ENCODE measurements at regions not wholly inside any gene's neighbourhood (a gene's known extent, or its start where the extent isn't known, plus 50 kb on each side); places are given as distances from the start of the nearest gene placed in this dataset.

DNA sequence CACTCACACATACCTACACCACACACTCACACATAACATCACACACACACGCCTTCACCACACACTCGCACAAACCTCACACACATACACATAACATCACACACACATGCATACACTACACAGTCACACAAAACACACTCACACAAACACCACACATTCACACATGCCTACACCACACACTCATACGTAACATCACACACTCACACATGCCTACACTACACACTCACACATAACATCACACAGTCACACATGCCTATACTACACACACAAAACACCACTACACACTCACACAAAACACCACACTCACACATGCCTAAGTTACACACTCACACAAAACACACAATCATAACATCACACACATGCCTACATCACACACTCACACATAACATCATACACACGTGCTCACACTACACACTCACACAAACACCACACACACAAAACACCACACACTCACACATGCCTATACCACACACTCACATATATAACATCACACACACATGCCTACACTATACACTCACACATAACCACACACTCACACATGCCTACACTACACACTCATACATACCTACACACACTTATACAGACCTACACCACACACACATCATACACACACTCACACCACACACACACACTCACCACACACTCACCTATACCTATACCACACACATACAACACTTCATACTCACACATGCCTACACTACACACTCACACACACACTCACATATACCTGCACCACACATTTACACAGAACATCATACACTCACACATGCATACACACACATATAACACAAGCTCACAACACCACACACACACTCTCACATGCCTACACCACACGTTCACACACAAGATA, 383.5 kb downstream of the C6orf118 start:
- Histone ChIP-seq H2BK20ac (ENCODE audit: low read depth, low read length, poor library complexity, severe bottlenecking) (no peak overlapping the region), H2BK12ac (ENCODE audit: insufficient read length, low read depth, low read length) (no peak overlapping the region), H3K56ac (ENCODE audit: insufficient read length, low read depth, low read length) (no peak overlapping the region), H3K18ac (ENCODE audit: insufficient read length, low read depth, low read length) (peak overlapping the region; percentile 0), H3K4ac (ENCODE audit: low read depth, low read length) (no peak overlapping the region), H2AK5ac (ENCODE audit: insufficient read length, low read length) (no peak overlapping the region), H2BK5ac (ENCODE audit: insufficient read length, low read length) (no peak overlapping the region), H3K79me2 (ENCODE audit: insufficient read depth, low read length) (no peaks in the 10 kb centered on the region), H3K14ac (ENCODE audit: insufficient read depth, low read length) (no peak overlapping the region), H3K79me1 (ENCODE audit: insufficient read depth, low read depth, low read length, poor library complexity, severe bottlenecking) (no peaks in the 10 kb centered on the region), H2AFZ (ENCODE audit: low read length) (no peak overlapping the region), H3K27me3 (ENCODE audit: insufficient read depth, low read length) (no peaks in the 10 kb centered on the region), H3K23me2 (ENCODE audit: insufficient read length, low read depth, low read length, poor library complexity, severe bottlenecking) (no peaks in the 10 kb centered on the region), H3T11ph (ENCODE audit: low read length) (no peak overlapping the region), H3K9ac (ENCODE audit: extremely low read depth, insufficient read length, low read length) (no peak overlapping the region), H3K4me2 (ENCODE audit: insufficient read depth, insufficient read length, low read length) (no peak overlapping the region), H4K91ac (ENCODE audit: insufficient read length, low read depth, low read length) (no peak overlapping the region), H4K20me1 (ENCODE audit: control insufficient read depth, insufficient read depth, insufficient read length) (no peaks in the 10 kb centered on the region), H4K8ac (replicated peaks; ENCODE audit: insufficient read length, low read depth, low read length) (peak overlapping the region; percentile 58), H3K27ac (ENCODE audit: insufficient read length, low read depth, low read length) (no peak overlapping the region), H3K4me1 (ENCODE audit: insufficient read depth, low read length) (no peaks in the 10 kb centered on the region), H3K9me3 (ENCODE audit: control insufficient read depth, low read depth, low read length) (no peaks in the 10 kb centered on the region), H3K23ac (ENCODE audit: insufficient read length, low read depth, low read length) (peak overlapping the region; percentile 19), H4K5ac (ENCODE audit: insufficient read length, low read depth, low read length) (peak overlapping the region; percentile 36), H2BK15ac (ENCODE audit: low read depth, low read length) (no peak overlapping the region), H2BK120ac (ENCODE audit: low read depth, low read length, poor library complexity, severe bottlenecking) (no peak overlapping the region)
- DNase-seq = no peak
- H3K27ac Mint-ChIP-seq = no peak overlapping the region
- no peak overlapping the region for H3K4me3 Mint-ChIP-seq
- H3K9me3 Mint-ChIP-seq = peaks cover 0 to 3% of the 10 kb centered on the region in 2 experiments; a peak in 1 of 5 replicates
- peaks cover 0 to 2% of the 10 kb centered on the region in 2 experiments; a peak in 1 of 4 replicates for H3K4me1 Mint-ChIP-seq
- no peaks in the 10 kb centered on the region for H3K36me3 Mint-ChIP-seq (ENCODE audit: insufficient read depth in 1 of 3, low read depth in 3 of 3)
- H3K27me3 Mint-ChIP-seq (ENCODE audit: low read depth) = no peaks in the 10 kb centered on the region
- TF ChIP-seq, protein P1, sequence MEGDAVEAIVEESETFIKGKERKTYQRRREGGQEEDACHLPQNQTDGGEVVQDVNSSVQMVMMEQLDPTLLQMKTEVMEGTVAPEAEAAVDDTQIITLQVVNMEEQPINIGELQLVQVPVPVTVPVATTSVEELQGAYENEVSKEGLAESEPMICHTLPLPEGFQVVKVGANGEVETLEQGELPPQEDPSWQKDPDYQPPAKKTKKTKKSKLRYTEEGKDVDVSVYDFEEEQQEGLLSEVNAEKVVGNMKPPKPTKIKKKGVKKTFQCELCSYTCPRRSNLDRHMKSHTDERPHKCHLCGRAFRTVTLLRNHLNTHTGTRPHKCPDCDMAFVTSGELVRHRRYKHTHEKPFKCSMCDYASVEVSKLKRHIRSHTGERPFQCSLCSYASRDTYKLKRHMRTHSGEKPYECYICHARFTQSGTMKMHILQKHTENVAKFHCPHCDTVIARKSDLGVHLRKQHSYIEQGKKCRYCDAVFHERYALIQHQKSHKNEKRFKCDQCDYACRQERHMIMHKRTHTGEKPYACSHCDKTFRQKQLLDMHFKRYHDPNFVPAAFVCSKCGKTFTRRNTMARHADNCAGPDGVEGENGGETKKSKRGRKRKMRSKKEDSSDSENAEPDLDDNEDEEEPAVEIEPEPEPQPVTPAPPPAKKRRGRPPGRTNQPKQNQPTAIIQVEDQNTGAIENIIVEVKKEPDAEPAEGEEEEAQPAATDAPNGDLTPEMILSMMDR (conservative IDR thresholded peaks at IDR 0.05) = no peak
- WGBS (ENCODE audit: extremely low coverage, insufficient read length, low lambda C conversion rate) = 96% methylated on average over 4 of the region's 5 CpGs

All from H9 (cell line).